ENCODE measurements at regions not wholly inside any gene's neighbourhood (a gene's known extent, or its start where the extent isn't known, plus 50 kb on each side); places are given as distances from the start of the nearest gene placed in this dataset.

GRCh38 chr12:112607427-112607826 lies 184.1 kb upstream of the RPH3A start:
- no peak for TF ChIP-seq CTCF (conservative IDR thresholded peaks at IDR 0.05; ENCODE audit: low read length)
- TF ChIP-seq EZH2phosphoT487 (IDR thresholded peaks at IDR 0.05; ENCODE audit: borderline replicate concordance, low read depth, low read length) = no peak
